ENCODE measurements at regions not wholly inside any gene's neighbourhood (a gene's known extent, or its start where the extent isn't known, plus 50 kb on each side); places are given as distances from the start of the nearest gene placed in this dataset.
A peak's percentile ranks its signal among the peaks of the same experiment; 100 is the strongest.
"Not testable (repeated sequence)": the region's sequence is repeated elsewhere in the genome, so short reads cannot be mapped to it uniquely, and the experiment has no call there.

DNA sequence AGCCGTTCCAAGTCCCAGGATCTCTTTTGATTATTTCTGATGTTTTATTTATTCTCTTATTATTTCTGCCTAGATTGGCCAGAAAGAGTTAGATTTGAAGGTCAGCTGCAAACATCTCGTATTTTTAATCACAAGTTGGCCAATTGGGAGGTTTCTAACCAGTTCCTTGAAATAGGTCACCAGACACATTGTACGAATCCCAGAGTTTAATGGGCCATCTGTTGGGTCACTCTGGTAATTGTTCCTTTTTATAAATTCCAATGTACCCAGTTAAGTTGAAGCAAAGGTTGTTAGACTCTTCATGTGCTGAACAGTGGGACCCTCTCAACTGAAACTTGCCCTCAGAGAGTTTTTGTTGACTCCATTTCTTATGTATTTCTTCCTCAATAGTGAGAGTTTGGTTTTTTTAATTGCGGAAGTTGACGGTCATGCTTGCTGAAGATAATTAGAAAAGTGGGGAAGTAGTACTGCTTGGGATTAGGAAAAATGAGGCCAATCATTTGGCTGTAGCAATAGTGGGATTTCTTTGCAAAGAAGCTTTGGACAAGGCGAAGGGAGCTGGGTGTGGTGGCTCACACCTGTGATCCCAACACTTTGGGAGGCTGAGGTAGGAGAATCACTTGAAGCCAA, 382.7 kb upstream of the RGS6 start:
- DNase-seq, result no peak

DNA sequence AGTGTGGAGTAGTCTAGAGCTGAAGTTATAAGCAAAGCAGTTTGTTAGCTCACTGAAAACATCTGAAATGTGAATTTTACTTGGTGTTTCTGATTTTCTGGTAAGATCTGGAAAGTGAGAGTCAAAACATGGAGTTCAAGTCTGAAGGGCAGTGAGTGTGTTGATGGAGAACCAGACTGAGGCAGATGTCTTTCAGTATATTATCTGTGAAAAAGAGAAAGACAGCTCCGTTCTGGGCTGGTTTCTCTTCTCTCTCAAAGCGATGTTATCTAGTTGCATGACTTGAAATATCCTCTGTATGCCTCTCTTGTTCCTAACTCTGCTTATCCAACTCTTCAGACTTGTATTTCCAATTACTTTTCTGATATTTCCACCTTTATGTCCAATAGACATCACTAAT, 381.9 kb upstream of the RGS6 start:
- no peak for DNase-seq

DNA sequence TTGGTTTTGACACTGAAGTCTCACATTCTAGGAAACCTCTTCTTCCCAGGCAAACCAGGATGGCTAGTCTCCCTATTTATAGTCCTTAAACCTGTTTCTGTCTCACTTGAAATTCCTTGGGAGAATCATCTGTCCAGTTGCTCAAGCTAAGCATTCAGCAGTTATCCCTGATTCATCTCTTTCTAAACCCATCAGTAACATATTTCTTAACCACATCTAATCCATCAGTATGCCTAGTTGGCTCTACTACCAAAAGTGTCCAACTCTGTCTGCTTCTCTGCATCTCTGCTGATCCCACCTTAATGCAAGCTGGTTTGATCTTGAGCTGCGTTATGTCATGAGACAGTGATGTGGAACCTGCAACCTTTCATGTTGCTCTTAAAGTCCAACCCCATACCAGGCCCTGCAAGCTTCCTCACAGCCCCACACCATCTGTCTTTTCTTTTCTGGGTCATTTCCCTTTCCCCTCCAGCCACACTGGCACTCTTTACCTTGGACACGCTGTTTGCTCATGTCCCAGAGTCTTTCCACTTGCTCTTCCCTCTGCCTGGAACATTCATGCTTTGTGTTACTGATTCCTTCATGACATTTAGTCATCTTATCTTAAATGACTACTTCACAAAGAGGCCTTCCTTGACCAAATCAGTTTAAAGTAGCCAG, 380.8 kb upstream of the RGS6 start:
- DNase-seq, result peak; percentile 27

DNA sequence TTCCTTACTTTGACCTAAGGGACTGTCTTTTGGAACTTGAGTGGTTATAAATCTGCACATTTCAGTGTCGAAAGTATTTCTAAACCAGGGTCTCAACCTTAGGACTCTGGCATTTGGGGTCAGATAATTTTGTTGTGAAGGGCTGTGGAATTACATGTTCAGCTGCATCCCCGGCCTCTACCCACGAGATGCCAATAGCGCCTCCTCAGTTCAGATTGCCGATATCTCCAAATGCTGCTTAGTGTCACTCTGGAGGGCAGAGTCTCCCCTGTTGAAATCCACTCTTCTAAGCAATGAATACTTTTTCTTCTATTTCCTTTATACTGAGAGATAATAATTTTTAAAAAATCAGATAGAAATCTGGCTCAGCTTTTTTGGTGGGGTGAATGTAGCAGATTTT, 379.4 kb upstream of the RGS6 start:
- no peak for DNase-seq

DNA sequence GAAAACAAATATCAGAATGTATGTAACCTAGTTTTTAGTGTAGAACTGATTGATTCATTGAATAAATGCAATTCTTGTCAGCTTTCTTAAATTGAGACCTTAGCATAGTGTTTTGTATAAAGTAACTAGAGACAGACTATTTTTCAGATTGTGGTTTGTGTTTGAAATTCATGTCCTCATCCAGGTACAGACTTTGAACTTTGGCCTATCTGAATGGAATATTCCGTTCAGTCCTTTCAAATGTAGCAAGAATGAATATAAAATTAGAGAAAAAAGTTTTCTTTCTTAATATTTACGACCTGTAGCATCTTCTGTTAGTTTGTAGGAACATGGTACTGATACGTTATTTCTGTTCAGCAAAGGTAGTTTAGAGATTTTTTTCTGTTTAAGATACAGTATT, 378.4 kb upstream of the RGS6 start:
- DNase-seq, result no peak

DNA sequence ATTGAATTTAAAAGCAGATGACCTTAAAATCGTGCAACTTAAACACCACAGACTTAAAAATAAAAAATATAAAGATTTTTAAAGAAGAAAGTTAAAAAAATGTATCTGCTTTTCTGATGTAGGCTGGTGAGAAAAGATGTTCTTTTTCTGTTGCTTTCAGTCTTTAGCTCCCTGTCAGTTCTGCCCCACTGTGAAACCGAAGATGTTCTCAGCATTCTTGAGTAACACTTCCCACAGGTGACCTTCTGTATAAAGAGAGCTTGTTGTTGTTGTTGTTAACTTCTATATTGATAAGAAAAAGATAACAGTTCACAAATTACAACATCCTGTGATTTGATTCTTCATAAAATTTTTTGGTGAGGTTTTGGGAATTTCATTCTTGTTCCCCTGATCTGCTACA, 377.9 kb upstream of the RGS6 start:
- DNase-seq, result no peak

DNA sequence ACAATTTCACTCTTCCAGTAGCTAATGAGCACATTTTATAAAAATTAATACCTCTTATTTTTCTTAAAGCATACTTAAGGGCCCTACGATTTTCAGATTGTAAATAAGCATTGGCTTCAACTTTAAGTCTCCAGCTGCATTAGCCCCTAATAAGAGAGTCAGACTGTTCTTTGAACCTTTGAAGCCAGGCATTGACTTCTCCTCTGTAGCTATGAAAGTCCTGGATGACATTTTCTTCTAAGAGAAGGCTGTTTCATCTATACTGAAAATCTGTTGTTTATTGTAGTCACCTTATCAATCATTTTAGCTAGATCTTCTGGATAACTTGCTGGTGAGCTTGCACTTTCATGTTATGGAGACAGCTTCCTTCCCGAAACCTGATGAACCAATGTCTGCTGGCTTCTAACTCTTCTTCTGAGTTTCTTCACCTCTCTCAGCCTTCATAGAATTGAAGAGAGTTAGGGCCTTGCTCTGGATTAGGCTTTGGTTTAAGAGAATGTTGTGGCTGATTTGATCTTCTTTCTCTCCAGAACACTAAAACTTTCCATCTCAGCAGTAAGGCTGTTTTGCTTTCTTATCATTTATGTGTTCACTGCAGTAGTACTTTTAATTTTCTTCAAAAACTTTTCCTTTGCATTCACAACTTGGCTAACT, 377.1 kb upstream of the RGS6 start:
- no peak for DNase-seq

DNA sequence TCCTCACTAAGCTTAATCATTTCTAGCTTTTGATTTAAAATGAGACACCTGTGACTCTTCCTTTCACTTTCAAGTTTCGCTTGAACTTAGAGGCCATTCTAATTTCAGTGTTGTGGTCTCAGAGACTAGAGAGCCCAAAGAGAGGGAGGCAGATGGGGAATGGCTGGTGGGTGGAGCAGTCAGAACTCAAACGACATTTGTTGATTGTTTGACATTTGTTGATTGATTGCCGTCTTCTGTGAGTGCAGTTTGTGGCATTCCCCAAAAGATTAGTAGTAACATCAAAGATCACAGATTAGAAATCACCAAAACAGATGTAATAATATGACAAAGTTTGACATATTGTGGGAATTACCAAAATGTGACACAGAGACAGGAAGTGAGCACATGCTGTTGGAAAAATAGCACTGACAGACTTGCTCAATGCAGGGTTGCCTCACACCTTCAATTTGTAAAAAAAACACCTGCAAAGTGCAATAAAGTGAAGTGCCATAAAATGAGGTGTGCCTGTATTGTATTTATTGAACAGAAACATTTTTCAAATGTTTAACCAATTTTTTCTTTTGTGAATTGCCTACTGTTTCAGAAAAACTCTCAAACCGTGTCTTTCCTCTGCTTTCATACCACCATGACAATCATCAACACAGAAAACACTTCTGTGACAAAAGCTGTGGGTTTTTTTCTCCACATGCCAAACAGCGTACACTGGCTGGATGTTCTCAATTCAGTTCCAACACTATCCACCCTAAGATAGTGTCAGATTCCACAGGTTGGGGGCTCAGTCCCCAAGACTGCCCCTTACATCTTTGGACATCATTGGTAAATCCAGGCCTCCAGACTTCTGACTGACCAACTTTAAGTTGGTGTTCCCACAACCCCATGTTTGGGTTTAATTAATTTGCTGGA, 376.3 kb upstream of the RGS6 start:
- DNase-seq, result no peak

DNA sequence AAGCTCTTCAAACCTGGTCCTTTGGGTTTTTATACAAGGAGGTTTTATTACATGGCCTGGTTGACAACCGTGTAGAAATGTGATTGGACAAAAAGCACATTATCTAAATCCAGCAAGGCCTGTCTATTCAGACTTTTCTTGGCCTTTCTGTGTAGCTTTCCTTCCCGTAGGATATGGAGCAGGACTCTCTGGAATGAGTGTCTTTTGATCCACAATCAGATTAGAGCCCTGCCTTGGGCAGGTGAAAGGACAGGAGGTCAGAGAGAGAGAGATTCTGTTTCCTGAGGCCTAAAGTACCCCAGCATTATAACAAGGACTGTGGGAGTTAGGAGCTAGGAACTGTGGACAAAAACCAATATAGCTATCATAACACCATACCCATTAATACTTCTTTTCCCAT, 375.5 kb upstream of the RGS6 start:
- DNase-seq, result no peak

DNA sequence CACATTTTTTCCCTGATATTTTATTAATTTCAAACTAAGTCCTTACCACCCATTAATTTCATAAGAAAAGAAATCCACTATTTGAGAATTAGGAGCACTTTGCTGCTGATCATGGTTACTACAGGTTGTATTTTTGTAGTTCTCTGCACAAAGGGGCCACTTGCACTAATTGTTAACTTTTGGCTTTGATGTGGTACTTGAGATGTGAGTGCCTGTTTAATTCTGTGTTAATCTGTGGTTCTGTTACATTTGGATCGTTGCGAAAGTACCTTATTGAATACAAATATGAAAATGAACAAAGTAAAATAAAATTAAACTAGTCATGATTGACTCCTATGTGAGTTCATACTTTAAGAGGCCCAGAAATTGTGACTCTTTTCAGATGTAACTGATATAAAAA, 374.9 kb upstream of the RGS6 start:
- DNase-seq, result no peak

DNA sequence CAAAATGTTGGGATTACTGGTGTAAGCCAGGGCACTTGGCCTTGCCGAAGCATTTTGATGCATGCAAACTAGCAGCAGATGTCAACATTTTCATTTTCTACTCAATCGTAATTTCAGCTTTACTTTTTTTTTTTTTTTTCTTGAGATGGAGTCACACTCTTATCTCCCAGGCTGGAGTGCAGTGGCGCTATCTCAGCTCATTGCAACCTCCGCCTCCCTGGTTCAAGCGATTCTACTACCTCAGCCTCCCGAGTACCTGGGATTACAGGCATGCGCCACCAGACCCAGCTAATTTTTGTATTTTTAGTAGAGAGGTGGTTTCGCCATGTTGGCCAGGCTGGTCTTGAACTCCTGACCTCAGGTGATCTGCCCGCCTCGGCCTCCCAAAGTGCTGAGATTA, 373.3 kb upstream of the RGS6 start:
- DNase-seq, result not testable (repeated sequence)

DNA sequence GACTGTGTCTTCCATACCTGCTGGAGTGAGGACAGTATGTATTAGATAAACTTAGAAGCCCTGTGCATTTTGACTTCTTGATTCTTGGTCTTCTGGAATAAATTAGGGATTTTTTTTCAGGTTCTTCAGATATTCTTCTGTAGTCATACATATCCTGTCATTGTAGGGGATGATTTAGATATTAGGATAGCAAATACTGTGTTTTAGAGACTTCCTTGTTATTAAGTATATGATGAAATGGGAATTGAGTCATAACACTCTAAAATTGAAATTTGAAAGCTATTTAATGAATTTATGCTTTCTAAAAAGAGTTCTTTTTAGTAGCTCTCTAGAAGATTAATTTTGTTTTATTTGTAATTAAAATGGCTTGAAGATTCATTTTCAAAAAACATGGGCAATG, 371.5 kb upstream of the RGS6 start:
- DNase-seq, result no peak

DNA sequence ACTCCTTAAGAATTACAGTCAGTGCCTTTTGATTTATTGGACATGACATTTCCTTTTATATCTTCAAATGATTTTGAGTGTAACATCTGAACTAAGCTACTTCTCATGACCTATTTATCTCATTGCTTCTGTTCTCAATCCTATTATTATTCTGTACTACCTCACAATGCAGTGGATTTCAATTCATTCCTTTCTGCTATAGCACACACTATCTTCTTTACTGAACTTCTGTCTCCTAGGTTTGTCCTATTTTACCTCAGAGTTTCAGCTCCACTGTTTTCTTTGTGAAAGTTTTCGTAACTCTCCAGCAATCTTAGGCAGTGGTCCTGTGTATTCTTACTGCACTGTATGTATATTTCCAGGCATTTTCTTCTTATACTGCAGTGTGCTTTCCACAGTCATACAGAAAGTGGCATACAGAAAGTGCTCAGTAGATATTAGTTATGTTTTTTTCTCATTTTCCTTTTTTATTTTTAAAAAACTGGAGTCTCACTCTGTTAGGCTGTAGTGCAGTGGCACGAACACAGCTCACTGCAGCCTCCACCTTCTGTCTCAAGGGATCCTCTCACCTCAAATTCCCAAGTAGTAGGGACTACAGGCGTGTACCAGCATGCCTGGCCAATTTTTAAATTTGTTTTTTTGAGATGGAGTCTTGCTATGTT, 368.6 kb upstream of the RGS6 start:
- DNase-seq, result no peak

DNA sequence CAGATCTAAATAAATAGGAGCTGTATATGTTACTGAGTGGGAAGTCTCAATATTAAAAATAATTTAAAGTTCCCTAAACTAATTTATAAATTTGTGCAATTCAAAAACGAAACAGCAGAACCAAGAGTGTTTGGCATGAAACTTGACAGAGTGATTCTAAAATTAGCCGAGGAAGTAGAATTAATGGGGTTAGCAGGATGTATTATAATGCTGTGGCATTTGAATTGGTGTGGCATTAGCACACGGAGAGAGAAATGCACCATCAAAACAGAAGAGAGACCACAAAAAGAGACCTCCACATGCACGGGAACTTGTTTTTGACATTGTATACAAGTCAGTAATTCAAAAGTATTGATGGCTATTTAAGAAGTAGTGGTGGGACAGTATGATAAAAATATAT, 366.0 kb upstream of the RGS6 start:
- no peak for DNase-seq

DNA sequence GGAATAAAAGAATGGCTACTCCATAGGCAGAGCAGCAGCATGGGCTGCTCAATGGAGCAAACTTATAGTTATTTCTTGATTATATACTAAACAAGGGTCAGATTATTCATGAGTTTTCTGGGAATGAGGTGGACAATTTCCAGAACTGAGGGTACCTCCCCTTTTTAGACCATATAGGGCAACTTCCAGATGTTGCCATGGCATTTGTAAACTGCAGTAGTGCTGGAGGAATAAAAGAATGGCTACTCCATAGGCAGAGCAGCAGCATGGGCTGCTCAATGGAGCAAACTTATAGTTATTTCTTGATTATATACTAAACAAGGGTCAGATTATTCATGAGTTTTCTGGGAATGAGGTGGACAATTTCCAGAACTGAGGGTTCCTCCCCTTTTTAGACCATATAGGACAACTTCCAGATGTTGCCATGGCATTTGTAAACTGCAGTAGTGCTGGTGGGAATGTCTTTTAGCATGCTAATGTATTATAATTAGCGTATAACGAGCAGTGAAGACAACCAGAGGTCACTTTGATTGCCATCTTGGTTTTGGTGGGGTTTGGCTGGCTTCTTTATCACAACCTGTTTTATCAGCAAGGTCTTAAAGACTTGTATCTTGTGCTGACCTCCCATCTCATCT, 364.6 kb upstream of the RGS6 start:
- not testable (repeated sequence) for DNase-seq

DNA sequence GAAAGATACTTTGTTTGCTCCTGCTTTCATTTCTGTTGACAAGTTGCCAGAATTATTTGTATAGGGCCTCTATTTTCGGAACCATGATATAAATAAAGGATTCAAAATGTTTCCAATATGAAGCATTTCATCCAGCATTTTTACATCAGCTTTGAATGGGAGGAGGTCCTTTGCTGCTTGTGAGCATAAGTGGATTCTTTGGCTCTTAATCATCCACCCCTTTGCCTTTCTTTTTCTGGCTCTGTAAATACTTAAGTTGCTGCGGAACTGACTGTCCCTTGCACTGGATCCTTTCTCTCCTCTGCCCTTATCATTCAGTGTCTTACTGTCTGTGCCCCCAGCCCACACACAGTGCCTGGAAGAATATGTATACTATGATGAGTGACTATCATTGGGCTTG, 357.3 kb upstream of the RGS6 start:
- no peak for DNase-seq

DNA sequence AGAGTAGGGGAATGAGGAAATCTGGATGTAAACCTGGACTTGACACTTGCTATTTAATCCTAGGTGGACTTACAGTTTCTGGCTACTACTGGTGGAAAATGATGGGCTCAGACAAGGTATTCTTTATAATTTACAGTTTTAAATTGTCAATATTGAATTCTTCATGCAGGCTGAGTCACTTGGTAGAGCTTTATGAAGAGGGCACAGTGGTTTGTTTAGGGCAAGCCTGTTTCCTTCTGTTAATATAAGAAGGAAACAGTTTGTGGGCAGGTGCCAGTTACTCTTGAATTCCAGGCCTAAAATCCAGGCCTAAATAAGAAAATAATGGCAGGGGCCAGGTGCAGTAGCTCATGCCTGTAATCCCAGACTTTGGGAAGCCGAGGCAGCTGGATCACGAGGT, 355.8 kb upstream of the RGS6 start:
- no peak for DNase-seq

DNA sequence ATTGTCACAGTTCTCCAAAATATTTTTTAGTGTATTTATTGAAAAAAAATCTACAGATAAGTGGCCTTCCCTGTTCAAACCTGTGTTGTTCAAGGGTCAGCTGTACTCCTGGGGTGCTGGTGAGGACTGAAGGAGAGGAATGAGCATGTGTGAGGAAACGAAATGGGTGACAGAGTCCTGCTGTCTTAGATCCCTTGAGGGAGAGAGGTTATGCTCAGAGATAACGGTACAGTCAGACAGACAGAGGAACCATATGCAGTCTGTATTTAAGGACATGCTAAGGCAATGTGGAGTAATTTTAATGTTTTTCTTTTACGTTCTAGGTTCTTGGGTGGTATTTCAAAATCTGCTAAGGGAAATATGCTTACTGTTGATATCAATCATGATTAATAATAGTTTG, 352.9 kb upstream of the RGS6 start:
- no peak for DNase-seq

DNA sequence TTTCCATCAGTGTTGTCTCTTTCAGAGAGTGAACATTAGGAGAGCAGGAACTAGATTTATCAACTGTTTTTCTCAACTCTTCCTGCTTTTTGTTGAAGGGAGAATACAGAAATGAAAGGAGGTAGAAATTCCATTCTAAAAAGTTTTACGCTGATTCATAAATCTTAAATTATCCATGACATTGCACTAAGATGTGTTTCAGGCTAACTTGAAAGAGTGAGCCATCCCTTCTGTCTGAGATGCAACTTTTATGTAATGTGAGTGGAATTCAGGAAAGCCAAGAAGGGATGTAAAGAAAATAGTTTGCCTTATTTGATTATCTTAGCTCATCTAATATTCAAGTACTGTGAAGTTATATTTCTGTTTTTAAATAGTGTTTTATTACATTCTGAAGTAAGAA, 349.5 kb upstream of the RGS6 start:
- no peak for DNase-seq

DNA sequence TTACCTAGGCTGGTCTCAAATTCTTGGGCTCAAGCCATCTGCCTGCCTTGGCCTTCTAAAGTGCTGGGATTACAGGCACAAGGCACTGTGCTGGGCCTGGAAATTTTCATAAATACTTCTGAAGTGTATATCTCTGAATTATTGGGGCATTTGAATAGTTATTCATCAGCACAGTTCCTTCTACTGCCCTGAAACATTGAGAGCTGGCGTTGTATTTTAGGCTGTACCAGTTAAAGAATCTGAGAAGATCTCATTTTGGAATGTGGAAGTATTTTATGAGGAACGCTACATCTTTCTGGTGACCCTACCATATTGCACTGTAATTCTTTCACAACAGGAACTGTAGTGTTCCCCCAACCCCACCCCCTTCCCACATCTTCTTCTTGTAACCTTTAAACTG, 349.0 kb upstream of the RGS6 start:
- no peak for DNase-seq

DNA sequence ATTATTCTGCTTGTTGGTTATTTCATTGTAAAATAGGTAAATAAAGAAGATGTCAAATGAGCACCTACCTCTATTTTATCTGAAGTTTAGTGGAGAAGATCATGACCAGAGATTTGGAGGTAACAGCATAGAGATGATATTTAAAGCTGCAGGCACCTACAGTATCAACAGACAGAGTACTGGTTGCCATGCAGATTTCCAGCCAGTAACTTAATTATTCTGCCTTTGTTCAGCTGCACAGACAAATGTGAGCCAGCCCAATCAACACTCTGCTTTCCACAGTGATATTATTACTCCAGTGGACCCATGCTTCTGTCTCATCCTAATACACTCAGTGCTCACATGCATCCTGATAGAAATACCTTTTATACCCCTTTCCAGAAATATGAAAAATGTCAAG, 348.5 kb upstream of the RGS6 start:
- no peak for DNase-seq

DNA sequence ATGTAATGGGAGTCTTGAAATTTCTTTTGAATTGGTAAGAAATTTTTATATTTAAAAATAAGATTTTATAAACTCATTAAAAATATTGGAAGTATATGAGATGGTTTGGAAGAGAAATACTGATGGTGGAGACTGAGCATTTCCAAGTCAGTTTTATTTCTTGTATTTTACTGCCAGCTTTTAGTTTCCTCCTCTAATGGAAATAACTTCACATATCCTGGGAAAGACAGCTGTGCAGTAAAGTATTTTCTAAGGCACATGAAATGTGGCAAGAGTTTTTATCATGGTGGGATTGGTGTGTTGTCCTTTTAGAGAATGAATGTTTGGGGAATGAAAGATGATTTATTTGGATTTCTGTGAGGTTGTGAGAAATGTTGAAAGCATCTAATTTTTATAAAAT, 346.9 kb upstream of the RGS6 start:
- DNase-seq, result no peak

Measured in DMS79 treated with DMSO at 0.1 percent for 48 hours (cell line).